ENCODE measurements at regions not wholly inside any gene's neighbourhood (a gene's known extent, or its start where the extent isn't known, plus 50 kb on each side); places are given as distances from the start of the nearest gene placed in this dataset.
"Not testable (repeated sequence)": the region's sequence is repeated elsewhere in the genome, so short reads cannot be mapped to it uniquely, and the experiment has no call there.

- DNase-seq (ENCODE audit: low read depth, low spot score): not testable (repeated sequence)
Measured at GRCh38 chr7:56466607-56467525, 350.6 kb upstream of the NUPR2 start.

- no peak for DNase-seq (ENCODE audit: low read depth, low spot score)
Measured at GRCh38 chr7:56449762-56450161, 333.5 kb upstream of the NUPR2 start.

- no peak for DNase-seq (ENCODE audit: low read depth, low spot score)
Measured at GRCh38 chr7:56447864-56448693, 331.9 kb upstream of the NUPR2 start.

DNA sequence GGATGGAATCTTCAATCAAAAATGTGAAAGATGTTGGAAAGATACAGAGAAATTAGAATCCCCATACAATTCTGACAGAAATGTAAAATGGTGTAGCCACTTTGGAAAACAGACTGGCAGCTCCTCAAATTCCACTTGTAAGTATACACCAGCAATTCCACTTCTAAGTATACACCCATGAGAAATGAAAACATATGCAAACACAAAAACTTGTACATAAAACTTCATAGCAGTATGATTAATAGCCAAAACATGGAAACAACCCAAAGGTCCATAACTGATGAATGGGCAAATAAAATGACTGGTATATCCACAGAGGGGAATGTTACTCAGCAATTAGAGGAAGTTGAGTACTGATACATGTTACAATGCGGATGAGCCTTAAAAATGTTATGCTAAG lies 304.3 kb upstream of the NUPR2 start:
- DNase-seq (ENCODE audit: low read depth, low spot score): not testable (repeated sequence)

GRCh38 chr7:56375173-56375572 lies 259.0 kb upstream of the NUPR2 start:
- DNase-seq (ENCODE audit: low read depth, low spot score): no peak

- not testable (repeated sequence) for DNase-seq (ENCODE audit: low read depth, low spot score)
Measured at GRCh38 chr7:56374666-56375065, 258.4 kb upstream of the NUPR2 start.

DNA sequence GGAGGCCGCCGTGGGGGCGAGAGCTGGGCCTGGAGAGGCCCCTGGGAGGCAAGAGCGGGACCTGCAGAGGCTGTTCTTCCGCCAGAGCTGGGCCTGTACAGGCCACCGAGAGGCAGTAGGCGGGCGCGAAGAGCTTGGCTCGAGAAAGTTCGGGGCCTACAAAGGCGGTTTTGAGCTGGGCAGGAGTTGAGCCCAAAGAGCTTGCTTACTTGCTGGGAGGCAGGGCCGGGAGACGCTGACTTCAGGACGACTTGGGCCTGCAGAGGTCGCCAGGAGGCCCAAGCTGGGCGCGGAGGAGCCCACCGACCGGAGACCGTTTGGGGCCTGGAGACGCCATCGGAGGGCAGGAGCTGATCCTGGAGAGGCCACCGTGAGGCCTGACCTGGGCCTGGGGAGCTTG lies 257.1 kb upstream of the NUPR2 start:
- DNase-seq (ENCODE audit: low read depth, low spot score): peak; percentile 15

GRCh38 chr7:56371792-56372191 lies 255.6 kb upstream of the NUPR2 start:
- not testable (repeated sequence) for DNase-seq (ENCODE audit: low read depth, low spot score)

- not testable (repeated sequence) for DNase-seq (ENCODE audit: low read depth, low spot score)
Measured at GRCh38 chr7:56370208-56370872, 254.1 kb upstream of the NUPR2 start.

DNA sequence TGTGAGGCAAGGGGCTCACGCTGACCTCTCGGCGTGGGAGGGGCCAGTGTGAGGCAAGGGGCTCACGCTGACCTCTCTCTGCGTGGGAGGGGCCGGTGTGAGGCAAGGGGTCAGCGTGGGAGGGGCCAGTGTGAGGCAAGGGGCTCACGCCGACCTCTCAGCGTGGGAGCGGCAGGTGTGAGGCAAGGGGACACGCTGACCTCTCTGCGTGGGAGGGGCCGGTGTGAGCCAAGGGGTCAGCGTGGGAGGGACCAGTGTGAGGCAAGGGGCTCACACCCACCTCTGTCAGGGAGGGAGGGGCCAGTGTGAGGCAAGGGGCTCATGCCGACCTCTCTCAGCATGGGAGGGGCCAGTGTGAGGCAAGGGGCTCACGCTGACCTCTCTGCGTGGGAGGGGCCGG lies 251.7 kb upstream of the NUPR2 start:
- not testable (repeated sequence) for DNase-seq (ENCODE audit: low read depth, low spot score)

DNA sequence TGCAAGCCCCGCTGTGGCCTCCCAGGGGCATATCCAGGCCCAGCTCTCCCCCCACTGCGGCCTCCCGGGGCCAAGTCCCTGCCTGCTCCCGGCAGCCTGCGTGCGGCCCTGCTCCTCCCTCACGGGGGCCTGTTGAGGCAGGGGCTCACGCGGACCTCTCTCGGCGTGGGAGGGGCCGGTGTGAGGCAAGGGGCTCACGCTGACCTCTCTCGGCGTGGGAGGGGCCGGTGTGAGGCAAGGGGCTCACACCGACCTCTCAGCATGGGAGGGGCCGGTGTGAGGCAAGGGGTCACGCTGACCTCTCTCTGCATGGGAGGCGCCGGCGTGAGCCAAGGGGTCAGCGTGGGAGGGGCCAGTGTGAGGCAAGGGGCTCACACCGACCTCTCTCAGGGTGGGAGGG lies 251.2 kb upstream of the NUPR2 start:
- DNase-seq (ENCODE audit: low read depth, low spot score): not testable (repeated sequence)

DNA sequence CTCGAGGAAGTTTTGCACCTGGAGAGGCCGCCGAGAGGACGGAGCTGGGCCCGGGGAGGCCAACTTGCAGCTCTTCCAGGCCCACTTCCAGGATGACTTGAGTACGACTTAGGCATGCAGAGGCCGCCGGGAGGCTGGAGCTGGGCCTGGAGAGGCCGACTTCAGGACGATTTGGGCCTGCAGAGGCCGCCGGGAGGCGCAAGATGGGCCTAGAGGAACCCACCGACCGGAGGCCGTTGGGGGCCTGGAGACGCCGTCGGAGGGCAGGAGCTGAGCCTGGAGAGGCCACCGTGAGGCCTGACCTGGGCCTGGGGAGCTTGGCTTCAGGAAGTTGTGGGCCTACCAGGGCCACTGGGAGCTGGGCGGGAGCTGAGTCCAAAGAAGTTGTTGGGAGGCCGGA lies 250.5 kb upstream of the NUPR2 start:
- not testable (repeated sequence) for DNase-seq (ENCODE audit: low read depth, low spot score)

GRCh38 chr7:56352576-56352975 lies 236.4 kb upstream of the NUPR2 start:
- not testable (repeated sequence) for DNase-seq (ENCODE audit: low read depth, low spot score)

- not testable (repeated sequence) for DNase-seq (ENCODE audit: low read depth, low spot score)
Measured at GRCh38 chr7:56351181-56351580, 235.0 kb upstream of the NUPR2 start.

DNA sequence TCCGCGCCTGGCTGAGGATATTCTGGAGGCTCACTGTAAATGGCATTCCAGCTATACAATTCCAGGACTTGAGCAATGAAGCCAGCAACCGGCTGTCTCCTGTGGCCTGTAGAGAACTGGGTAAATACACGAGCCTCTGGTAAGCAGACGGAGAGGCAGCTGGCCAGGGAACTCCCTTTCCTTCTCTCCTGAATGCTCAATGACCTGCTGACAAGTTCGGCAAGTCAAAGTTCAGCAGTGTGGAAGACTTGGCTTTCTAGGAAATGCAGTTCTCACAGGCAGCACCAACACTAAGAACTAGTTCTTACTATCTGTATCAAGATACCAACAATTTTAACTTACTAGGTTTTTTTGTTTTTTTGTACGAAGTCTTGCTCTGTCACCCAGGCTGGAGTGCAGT lies 232.1 kb upstream of the NUPR2 start:
- not testable (repeated sequence) for DNase-seq (ENCODE audit: low read depth, low spot score)

GRCh38 chr7:56328327-56328726 lies 212.1 kb upstream of the NUPR2 start:
- not testable (repeated sequence) for DNase-seq (ENCODE audit: low read depth, low spot score)

GRCh38 chr7:56290548-56290947 lies 174.3 kb upstream of the NUPR2 start:
- no peak for DNase-seq (ENCODE audit: low read depth, low spot score)

- DNase-seq (ENCODE audit: low read depth, low spot score): no peak
Measured at GRCh38 chr7:56287429-56288138, 171.4 kb upstream of the NUPR2 start.

GRCh38 chr7:56256108-56256507 lies 139.9 kb upstream of the NUPR2 start:
- DNase-seq (ENCODE audit: low read depth, low spot score): no peak

GRCh38 chr7:56250135-56250534 lies 133.9 kb upstream of the NUPR2 start:
- no peak for DNase-seq (ENCODE audit: low read depth, low spot score)

GRCh38 chr7:56229631-56230030 lies 113.4 kb upstream of the NUPR2 start:
- no peak for DNase-seq (ENCODE audit: low read depth, low spot score)
